ENCODE measurements at regions not wholly inside any gene's neighbourhood (a gene's known extent, or its start where the extent isn't known, plus 50 kb on each side); places are given as distances from the start of the nearest gene placed in this dataset.
"Not testable (repeated sequence)": the region's sequence is repeated elsewhere in the genome, so short reads cannot be mapped to it uniquely, and the experiment has no call there.

DNA sequence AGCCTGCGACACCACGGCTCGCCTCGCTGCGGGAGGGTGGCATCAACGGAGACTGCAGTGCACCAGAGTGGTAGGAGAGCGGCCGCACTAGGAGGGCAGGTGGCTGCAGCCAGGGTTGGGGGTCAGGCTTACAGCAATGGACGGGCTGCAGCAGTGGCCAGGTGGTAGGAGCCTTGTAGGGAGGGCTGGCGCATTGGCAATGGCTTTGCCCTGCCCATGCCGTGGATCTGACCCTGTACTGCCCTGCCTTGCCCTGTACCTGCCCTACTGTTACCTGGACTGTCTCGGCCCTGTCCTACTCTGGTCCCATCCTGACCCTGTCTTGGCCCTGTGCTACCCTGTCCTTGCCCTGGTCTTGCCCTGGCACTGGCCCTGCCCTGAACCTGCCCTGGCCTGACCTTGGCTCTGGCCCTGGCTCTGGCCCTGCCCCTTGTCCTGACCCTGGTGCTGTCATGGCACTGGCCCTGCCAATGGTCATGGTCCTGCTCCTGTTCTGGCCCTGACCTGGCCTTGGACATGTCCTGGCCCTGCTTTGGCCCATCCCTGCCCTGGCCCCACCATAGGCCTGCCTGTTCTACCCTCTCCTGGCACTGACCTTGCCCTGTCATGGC, 240.0 kb downstream of the GOLGA6L6 start:
- TF ChIP-seq, protein P1, sequence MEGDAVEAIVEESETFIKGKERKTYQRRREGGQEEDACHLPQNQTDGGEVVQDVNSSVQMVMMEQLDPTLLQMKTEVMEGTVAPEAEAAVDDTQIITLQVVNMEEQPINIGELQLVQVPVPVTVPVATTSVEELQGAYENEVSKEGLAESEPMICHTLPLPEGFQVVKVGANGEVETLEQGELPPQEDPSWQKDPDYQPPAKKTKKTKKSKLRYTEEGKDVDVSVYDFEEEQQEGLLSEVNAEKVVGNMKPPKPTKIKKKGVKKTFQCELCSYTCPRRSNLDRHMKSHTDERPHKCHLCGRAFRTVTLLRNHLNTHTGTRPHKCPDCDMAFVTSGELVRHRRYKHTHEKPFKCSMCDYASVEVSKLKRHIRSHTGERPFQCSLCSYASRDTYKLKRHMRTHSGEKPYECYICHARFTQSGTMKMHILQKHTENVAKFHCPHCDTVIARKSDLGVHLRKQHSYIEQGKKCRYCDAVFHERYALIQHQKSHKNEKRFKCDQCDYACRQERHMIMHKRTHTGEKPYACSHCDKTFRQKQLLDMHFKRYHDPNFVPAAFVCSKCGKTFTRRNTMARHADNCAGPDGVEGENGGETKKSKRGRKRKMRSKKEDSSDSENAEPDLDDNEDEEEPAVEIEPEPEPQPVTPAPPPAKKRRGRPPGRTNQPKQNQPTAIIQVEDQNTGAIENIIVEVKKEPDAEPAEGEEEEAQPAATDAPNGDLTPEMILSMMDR (IDR thresholded peaks at IDR 0.05 in 2 of 3, conservative IDR thresholded peaks at IDR 0.05 in 1 of 3; ENCODE audit: borderline replicate concordance in 1 of 3, insufficient read depth in 1 of 3, low read depth in 2 of 3, low read length in 2 of 3): not testable (repeated sequence)
- TF ChIP-seq POLR2A (IDR thresholded peaks at IDR 0.05; ENCODE audit: borderline replicate concordance, extremely low read depth, insufficient read depth, insufficient read length); EZH2phosphoT487 (IDR thresholded peaks at IDR 0.05; ENCODE audit: borderline replicate concordance); CBX3 (IDR thresholded peaks at IDR 0.05; ENCODE audit: low read depth); EZH2 (IDR thresholded peaks at IDR 0.05); JUND (IDR thresholded peaks at IDR 0.05); ELF1 (IDR thresholded peaks at IDR 0.05; ENCODE audit: borderline replicate concordance, low read depth); ZFX (IDR thresholded peaks at IDR 0.05); SIN3A (IDR thresholded peaks at IDR 0.05; ENCODE audit: low read depth); POLR2AphosphoS5 (IDR thresholded peaks at IDR 0.05; ENCODE audit: low read depth, low read length); SRF (IDR thresholded peaks at IDR 0.05; ENCODE audit: low read depth): not testable (repeated sequence)

All from HCT116 (cell line).